Astrocyte of the spinal cord (primary cell): ENCODE measurements at regions not wholly inside any gene's neighbourhood (a gene's known extent, or its start where the extent isn't known, plus 50 kb on each side); places are given as distances from the start of the nearest gene placed in this dataset.

Experiments
- DNase-seq: peaks from one replicate; pipeline ENCODE4 v3.0.0; 2011; ENCODE audit warnings: low read depth, low spot score
- H3K4me3 ChIP-seq: 2 replicates; pipeline ENCODE4 v1.5.1; 2011; ENCODE audit warnings: low read depth, mild to moderate bottlenecking, low read length, moderate library complexity
- in situ Hi-C: cut with HindIII; loops from 2 replicates; pipeline ENCODE4 v1.10.0; 2017; ENCODE audit warnings: low sequenced_read_pairs
- TF ChIP-seq, protein P1 (sequence below): IDR thresholded peaks from 2 replicates; pipeline ENCODE4 v1.5.1; 2012; ENCODE audit warnings: low read depth, mild to moderate bottlenecking, low read length, inconsistent platforms

GRCh38 chr12:94033101-94033500 is 115.3 kb upstream of the PLXNC1 start:
- no peak overlapping the region for H3K4me3 ChIP-seq
- TF ChIP-seq, protein P1, sequence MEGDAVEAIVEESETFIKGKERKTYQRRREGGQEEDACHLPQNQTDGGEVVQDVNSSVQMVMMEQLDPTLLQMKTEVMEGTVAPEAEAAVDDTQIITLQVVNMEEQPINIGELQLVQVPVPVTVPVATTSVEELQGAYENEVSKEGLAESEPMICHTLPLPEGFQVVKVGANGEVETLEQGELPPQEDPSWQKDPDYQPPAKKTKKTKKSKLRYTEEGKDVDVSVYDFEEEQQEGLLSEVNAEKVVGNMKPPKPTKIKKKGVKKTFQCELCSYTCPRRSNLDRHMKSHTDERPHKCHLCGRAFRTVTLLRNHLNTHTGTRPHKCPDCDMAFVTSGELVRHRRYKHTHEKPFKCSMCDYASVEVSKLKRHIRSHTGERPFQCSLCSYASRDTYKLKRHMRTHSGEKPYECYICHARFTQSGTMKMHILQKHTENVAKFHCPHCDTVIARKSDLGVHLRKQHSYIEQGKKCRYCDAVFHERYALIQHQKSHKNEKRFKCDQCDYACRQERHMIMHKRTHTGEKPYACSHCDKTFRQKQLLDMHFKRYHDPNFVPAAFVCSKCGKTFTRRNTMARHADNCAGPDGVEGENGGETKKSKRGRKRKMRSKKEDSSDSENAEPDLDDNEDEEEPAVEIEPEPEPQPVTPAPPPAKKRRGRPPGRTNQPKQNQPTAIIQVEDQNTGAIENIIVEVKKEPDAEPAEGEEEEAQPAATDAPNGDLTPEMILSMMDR: no peak
- DNase-seq: no peak
- in situ Hi-C loops: no loop called here

DNA sequence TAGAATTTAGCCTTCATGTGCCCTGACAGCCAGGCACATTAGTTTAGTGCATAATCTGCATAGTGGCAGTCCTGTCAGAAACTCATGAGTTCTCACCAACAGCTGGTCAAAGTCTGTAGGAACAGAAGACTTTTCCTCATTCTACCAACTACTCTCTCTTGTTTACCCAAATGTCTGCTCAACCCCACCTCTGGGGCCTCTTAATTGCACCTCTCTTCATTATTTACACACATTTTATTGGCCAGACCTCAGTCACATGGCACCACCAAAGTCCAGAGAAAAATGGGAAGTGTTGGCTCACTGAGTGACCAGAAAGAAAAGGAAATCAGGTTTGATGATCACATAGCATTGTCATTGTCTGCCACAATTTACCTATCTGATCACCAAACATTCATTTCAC is 114.6 kb upstream of the PLXNC1 start:
- in situ Hi-C loops: no loop called here

GRCh38 chr12:94037444-94037843 is 110.9 kb upstream of the PLXNC1 start:
- in situ Hi-C loops: no loop called here
- no peak overlapping the region for H3K4me3 ChIP-seq
- TF ChIP-seq, protein P1: no peak
- DNase-seq: no peak

More for the DNA sequence above, 114.6 kb upstream of the PLXNC1 start:
- H3K4me3 ChIP-seq: no peak overlapping the region
- TF ChIP-seq, protein P1: no peak
- DNase-seq: no peak

DNA sequence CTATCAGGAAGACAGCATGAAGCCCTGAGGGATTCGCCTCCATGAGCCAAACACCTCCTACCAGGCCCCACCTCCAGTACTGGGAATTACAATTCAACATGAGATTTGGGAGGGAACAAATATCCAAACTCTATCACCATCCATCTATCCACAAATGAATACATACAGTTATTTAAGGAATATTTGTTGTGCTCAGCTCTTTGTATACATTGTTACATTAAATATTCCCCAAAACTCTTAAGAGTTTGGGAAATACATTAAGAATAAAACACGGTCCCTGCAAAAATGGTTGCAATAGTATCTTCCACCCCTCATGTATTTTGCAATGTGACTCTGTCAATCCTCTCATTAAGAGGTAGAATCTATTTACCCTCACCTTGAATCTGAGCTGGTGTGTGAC is 109.8 kb upstream of the PLXNC1 start:
- in situ Hi-C loops: no loop called here
- TF ChIP-seq, protein P1: no peak
- H3K4me3 ChIP-seq: no peak overlapping the region
- no peak for DNase-seq

DNA sequence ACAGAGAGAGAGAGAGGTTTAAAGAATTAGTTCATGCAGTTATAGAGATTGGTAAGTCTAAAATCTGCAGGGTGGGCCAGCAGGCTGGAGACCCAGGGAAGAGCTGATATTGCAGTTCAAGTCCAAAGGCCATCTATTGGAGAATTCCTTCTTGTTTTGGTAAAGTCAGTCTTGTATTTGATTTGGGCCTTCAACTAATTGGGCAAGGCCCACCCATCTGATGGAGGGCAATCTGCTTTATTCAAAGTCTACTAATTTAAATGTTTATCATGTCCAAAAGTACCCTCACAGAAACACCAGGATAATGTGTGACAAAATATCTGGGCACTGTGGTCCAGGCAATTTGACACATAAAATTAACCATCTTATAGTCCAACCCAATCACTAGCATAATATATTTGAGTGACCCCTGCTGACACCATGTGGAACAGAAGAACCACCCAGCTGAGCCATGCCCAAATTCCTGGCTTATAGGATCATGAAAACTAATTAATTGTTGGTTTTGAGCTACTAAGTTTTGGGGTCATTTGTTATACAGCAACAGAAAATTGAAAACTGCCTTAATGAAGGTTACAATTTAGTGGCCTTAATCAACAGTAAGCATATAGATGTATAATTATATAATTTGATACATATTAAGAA is 109.1 kb upstream of the PLXNC1 start:
- DNase-seq: no peak
- TF ChIP-seq, protein P1: no peak
- H3K4me3 ChIP-seq: no peak overlapping the region
- in situ Hi-C loops: no loop called here

- no peak overlapping the region for H3K4me3 ChIP-seq
- in situ Hi-C loops: no loop called here
- DNase-seq: no peak
- TF ChIP-seq, protein P1: no peak
These were observed 108.5 kb upstream of the PLXNC1 start for GRCh38 chr12:94039914-94040313.
